ENCODE measurements at regions not wholly inside any gene's neighbourhood (a gene's known extent, or its start where the extent isn't known, plus 50 kb on each side); places are given as distances from the start of the nearest gene placed in this dataset.

- intact Hi-C loops (cut with DNase I), result no loop called here
- H3K4me3 ChIP-seq (replicated peaks in 1 of 3), result no peak overlapping the region
- no peaks in the 10 kb centered on the region for H3K9me3 ChIP-seq
- H3K36me3 ChIP-seq, result no peaks in the 10 kb centered on the region
- TF ChIP-seq CTCF (IDR thresholded peaks at IDR 0.05) (no peak), POLR2A (IDR thresholded peaks at IDR 0.05) (no peak)
- H3K27ac ChIP-seq, result no peak overlapping the region
- no peaks in the 10 kb centered on the region for H3K4me1 ChIP-seq
- 86 to 91% methylated on average over 12 of the region's 12 CpGs for WGBS, 2 donors
- no peaks in the 10 kb centered on the region for H3K27me3 ChIP-seq
- DNase-seq, result no peak
Measured at GRCh38 chr13:112227031-112227430, 149.1 kb upstream of the SPACA7 start.

GRCh38 chr13:112229445-112229844 is 146.7 kb upstream of the SPACA7 start:
- intact Hi-C loops (cut with DNase I), result no loop called here
- DNase-seq, result no peak

GRCh38 chr13:112229992-112230872 is 145.9 kb upstream of the SPACA7 start:
- Histone ChIP-seq H3K4me3 (replicated peaks in 1 of 3) (no peak overlapping the region), H3K27ac (no peak overlapping the region), H3K36me3 (no peaks in the 10 kb centered on the region), H3K4me1 (no peaks in the 10 kb centered on the region), H3K27me3 (no peaks in the 10 kb centered on the region), H3K9me3 (no peaks in the 10 kb centered on the region)
- 61 to 65% methylated on average over 16 of the region's 16 CpGs for WGBS, 2 donors
- no peak for TF ChIP-seq POLR2A (IDR thresholded peaks at IDR 0.05)
- TF ChIP-seq CTCF (IDR thresholded peaks at IDR 0.05), result no peak
- no peak for DNase-seq
- intact Hi-C loops (cut with DNase I), result no loop called here

More at GRCh38 chr13:112229445-112229844, 146.7 kb upstream of the SPACA7 start:
- H3K36me3 ChIP-seq, result no peaks in the 10 kb centered on the region
- WGBS, 2 donors, result 67 to 91% methylated on average over 8 to 14 of the region's 15 CpGs
- TF ChIP-seq POLR2A (IDR thresholded peaks at IDR 0.05), result no peak
- no peak for TF ChIP-seq CTCF (IDR thresholded peaks at IDR 0.05)
- H3K4me3 ChIP-seq (replicated peaks in 1 of 3), result no peak overlapping the region
- H3K27me3 ChIP-seq, result no peaks in the 10 kb centered on the region
- H3K27ac ChIP-seq, result no peak overlapping the region
- no peaks in the 10 kb centered on the region for H3K4me1 ChIP-seq
- H3K9me3 ChIP-seq, result no peaks in the 10 kb centered on the region

GRCh38 chr13:112231451-112232083 is 144.6 kb upstream of the SPACA7 start:
- Histone ChIP-seq H3K36me3 (no peaks in the 10 kb centered on the region), H3K4me3 (replicated peaks in 1 of 3) (no peak overlapping the region), H3K9me3 (no peaks in the 10 kb centered on the region), H3K4me1 (no peaks in the 10 kb centered on the region), H3K27me3 (no peaks in the 10 kb centered on the region), H3K27ac (no peak overlapping the region)
- no peak for TF ChIP-seq POLR2A (IDR thresholded peaks at IDR 0.05)
- no peak for TF ChIP-seq CTCF (IDR thresholded peaks at IDR 0.05)
- no peak for DNase-seq
- intact Hi-C loops (cut with DNase I), result no loop called here
- WGBS, 2 donors, result 90 to 92% methylated on average over 21 of the region's 21 CpGs

GRCh38 chr13:112233256-112233655 is 142.9 kb upstream of the SPACA7 start:
- H3K27me3 ChIP-seq, result no peaks in the 10 kb centered on the region
- TF ChIP-seq CTCF (IDR thresholded peaks at IDR 0.05) (no peak), POLR2A (IDR thresholded peaks at IDR 0.05) (no peak)
- H3K27ac ChIP-seq, result no peak overlapping the region
- H3K9me3 ChIP-seq, result no peaks in the 10 kb centered on the region
- H3K4me1 ChIP-seq, result no peaks in the 10 kb centered on the region
- intact Hi-C loops (cut with DNase I), result no loop called here
- no peak for DNase-seq
- H3K36me3 ChIP-seq, result no peaks in the 10 kb centered on the region
- WGBS, 2 donors, result 85 to 87% methylated on average over 17 to 18 of the region's 18 CpGs
- H3K4me3 ChIP-seq (replicated peaks in 1 of 3), result no peak overlapping the region

Measured in thyroid gland (tissue), 4 donors.